Neural cell (in vitro differentiated cells): ENCODE measurements at regions not wholly inside any gene's neighbourhood (a gene's known extent, or its start where the extent isn't known, plus 50 kb on each side); places are given as distances from the start of the nearest gene placed in this dataset.

ENCODE experiments used
- H2AFZ ChIP-seq: fragments of 200-600, 300-800 bp; sonication (generic), shearing (Covaris generic); 2 replicates; pipeline ENCODE4 v1.6.0; 2014; ENCODE audit warnings: low read depth, mild to moderate bottlenecking, antibody characterized with exemption, low read length, moderate library complexity
- H3F3A ChIP-seq: fragments of 200-600 bp; shearing (Covaris generic); 2 replicates; pipeline ENCODE4 v1.6.1; 2016; ENCODE audit warnings: mild to moderate bottlenecking, moderate library complexity, mixed read lengths, antibody characterized with exemption, low read length; ENCODE audit not compliant: insufficient read depth, poor library complexity, severe bottlenecking
- H3K27ac ChIP-seq: fragments of 200-600, 300-800 bp; sonication (generic), shearing (Covaris generic); 2 replicates; pipeline ENCODE4 v1.5.1; 2014; ENCODE audit warnings: mild to moderate bottlenecking, low read length, moderate library complexity
- H3K27me3 ChIP-seq: fragments of 300-800, 200-600 bp; sonication (generic), shearing (Covaris generic); 2 replicates; pipeline ENCODE4 v1.6.0; 2014; ENCODE audit warnings: mild to moderate bottlenecking, low read depth, low read length, moderate library complexity; ENCODE audit not compliant: insufficient read depth
- H3K36me3 ChIP-seq: fragments of 300-800, 200-600 bp; sonication (generic), shearing (Covaris generic); 2 replicates; pipeline ENCODE4 v1.5.1; 2014; ENCODE audit warnings: mild to moderate bottlenecking, antibody characterized with exemption, low read length, moderate library complexity; ENCODE audit not compliant: insufficient read depth
- H3K4me2 ChIP-seq: fragments of 300-800, 200-600 bp; sonication (generic), shearing (Covaris generic); 2 replicates; pipeline ENCODE4 v1.6.0; 2014; ENCODE audit warnings: mild to moderate bottlenecking, low read length
- H3K4me3 ChIP-seq: fragments of 300-800, 200-600 bp; sonication (generic), shearing (Covaris generic); 2 replicates; pipeline ENCODE4 v1.5.1; 2014; ENCODE audit warnings: mild to moderate bottlenecking, low read length, moderate library complexity
- H3K79me2 ChIP-seq: fragments of 200-600 bp; shearing (Covaris generic); replicated peaks from 2 replicates; pipeline ENCODE4 v1.6.0; 2014; ENCODE audit warnings: mild to moderate bottlenecking, low read length, moderate library complexity; ENCODE audit not compliant: insufficient read depth
- H3K9ac ChIP-seq: fragments of 300-800, 200-600 bp; sonication (generic), shearing (Covaris generic); 2 replicates; pipeline ENCODE4 v1.6.1; 2016; ENCODE audit warnings: mild to moderate bottlenecking, low read length, mixed read lengths
- H3K9me2 ChIP-seq: fragments of 200-600 bp; shearing (Covaris generic); 2 replicates; pipeline ENCODE4 v1.6.1; 2016; ENCODE audit warnings: mild to moderate bottlenecking, low read length, mixed read lengths; ENCODE audit not compliant: insufficient read depth
- H3K9me3 ChIP-seq: fragments of 200-600, 300-800 bp; sonication (generic), shearing (Covaris generic); 2 replicates; pipeline ENCODE4 v1.6.1; 2016; ENCODE audit warnings: mild to moderate bottlenecking, mixed run types, low read length, moderate library complexity, mixed read lengths
- H4K20me1 ChIP-seq: fragments of 200-600 bp; shearing (Covaris generic); 2 replicates; pipeline ENCODE4 v1.6.1; 2016; ENCODE audit warnings: mild to moderate bottlenecking, mixed run types; ENCODE audit not compliant: insufficient read depth
- EP300 ChIP-seq: fragments of 450-650 bp; conservative IDR thresholded peaks from 2 replicates; pipeline ENCODE4 v1.6.1; 2014; ENCODE audit warnings: antibody characterized with exemption, mild to moderate bottlenecking, moderate library complexity; ENCODE audit not compliant: poor library complexity, severe bottlenecking
- EZH2 ChIP-seq: fragments of 200-600, 300-800 bp; shearing (Covaris generic), sonication (generic); IDR thresholded peaks from 2 replicates; pipeline ENCODE4 v1.6.1; 2014; ENCODE audit warnings: antibody characterized with exemption, low read length, borderline replicate concordance, mild to moderate bottlenecking; ENCODE audit not compliant: insufficient read depth, poor library complexity, severe bottlenecking
- MXI1 ChIP-seq: fragments of 450-650 bp; conservative IDR thresholded peaks from 2 replicates; pipeline ENCODE4 v1.6.1; 2014; ENCODE audit warnings: antibody characterized with exemption, mild to moderate bottlenecking; ENCODE audit not compliant: poor library complexity, severe bottlenecking
- POLR2AphosphoS5 ChIP-seq: IDR thresholded peaks from 2 replicates; pipeline ENCODE4 v1.6.1; 2012
- RAD21 ChIP-seq: fragments of 450-650 bp; conservative IDR thresholded peaks from 2 replicates; pipeline ENCODE4 v1.6.1; 2014; ENCODE audit warnings: antibody characterized with exemption, mild to moderate bottlenecking, moderate library complexity
- REST ChIP-seq: IDR thresholded peaks from 2 replicates; pipeline ENCODE4 v1.6.1; 2012; ENCODE audit warnings: borderline replicate concordance
- SMC3 ChIP-seq: fragments of 450-650 bp; conservative IDR thresholded peaks from 2 replicates; pipeline ENCODE4 v1.6.1; 2014; ENCODE audit warnings: antibody characterized with exemption, mild to moderate bottlenecking, moderate library complexity; ENCODE audit not compliant: poor library complexity
- TAF1 ChIP-seq: IDR thresholded peaks from 2 replicates; pipeline ENCODE4 v1.6.1; 2012; ENCODE audit warnings: low read depth
- TF ChIP-seq, protein P1 (sequence below): fragments of 450-650 bp; IDR thresholded peaks from 2 replicates; pipeline ENCODE4 v1.5.1; 2014; ENCODE audit warnings: antibody characterized with exemption, mild to moderate bottlenecking, moderate library complexity; ENCODE audit not compliant: poor library complexity, severe bottlenecking

GRCh38 chr16:80258407-80258806 lies 282.4 kb upstream of the DYNLRB2 start:
- no peak for TF ChIP-seq TAF1
- TF ChIP-seq, protein P1, sequence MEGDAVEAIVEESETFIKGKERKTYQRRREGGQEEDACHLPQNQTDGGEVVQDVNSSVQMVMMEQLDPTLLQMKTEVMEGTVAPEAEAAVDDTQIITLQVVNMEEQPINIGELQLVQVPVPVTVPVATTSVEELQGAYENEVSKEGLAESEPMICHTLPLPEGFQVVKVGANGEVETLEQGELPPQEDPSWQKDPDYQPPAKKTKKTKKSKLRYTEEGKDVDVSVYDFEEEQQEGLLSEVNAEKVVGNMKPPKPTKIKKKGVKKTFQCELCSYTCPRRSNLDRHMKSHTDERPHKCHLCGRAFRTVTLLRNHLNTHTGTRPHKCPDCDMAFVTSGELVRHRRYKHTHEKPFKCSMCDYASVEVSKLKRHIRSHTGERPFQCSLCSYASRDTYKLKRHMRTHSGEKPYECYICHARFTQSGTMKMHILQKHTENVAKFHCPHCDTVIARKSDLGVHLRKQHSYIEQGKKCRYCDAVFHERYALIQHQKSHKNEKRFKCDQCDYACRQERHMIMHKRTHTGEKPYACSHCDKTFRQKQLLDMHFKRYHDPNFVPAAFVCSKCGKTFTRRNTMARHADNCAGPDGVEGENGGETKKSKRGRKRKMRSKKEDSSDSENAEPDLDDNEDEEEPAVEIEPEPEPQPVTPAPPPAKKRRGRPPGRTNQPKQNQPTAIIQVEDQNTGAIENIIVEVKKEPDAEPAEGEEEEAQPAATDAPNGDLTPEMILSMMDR, result no peak
- TF ChIP-seq POLR2AphosphoS5, result no peak
- TF ChIP-seq REST, result no peak
- TF ChIP-seq MXI1, result no peak
- TF ChIP-seq EZH2, result no peak
- TF ChIP-seq EP300, result no peak
- no peak for TF ChIP-seq SMC3
- Histone ChIP-seq H3F3A (no peaks in the 10 kb centered on the region), H3K4me3 (no peak overlapping the region)

DNA sequence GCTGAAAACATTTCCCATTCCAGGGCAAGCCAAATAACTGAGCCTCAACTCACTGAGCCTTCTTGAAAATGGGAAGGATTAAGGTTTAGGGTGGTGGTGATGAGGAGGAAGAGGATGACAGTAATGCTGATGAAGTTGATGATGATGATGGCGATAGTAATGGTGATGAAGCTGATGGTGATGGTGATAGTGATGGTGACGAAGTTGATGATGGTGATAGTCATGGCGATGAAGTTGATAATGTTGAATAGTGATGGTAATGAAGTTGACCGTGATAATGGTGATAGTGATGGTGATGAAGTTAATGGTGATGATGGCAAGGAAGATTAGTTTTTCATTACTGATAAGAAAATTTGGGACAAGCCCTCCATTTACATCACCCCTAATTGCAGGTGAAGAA lies 285.8 kb upstream of the DYNLRB2 start:
- H2AFZ ChIP-seq, result no peak overlapping the region

More at GRCh38 chr16:80258407-80258806, 282.4 kb upstream of the DYNLRB2 start:
- Histone ChIP-seq H3K36me3 (no peaks in the 10 kb centered on the region), H4K20me1 (no peaks in the 10 kb centered on the region), H3K27ac (no peak overlapping the region), H3K4me2 (no peak overlapping the region), H3K27me3 (no peaks in the 10 kb centered on the region), H3K79me2 (no peaks in the 10 kb centered on the region), H2AFZ (no peak overlapping the region), H3K9me2 (no peaks in the 10 kb centered on the region), H3K9me3 (no peaks in the 10 kb centered on the region), H3K9ac (no peak overlapping the region)

More for the DNA sequence above, 285.8 kb upstream of the DYNLRB2 start:
- H3K9ac ChIP-seq, result no peak overlapping the region
- H3K79me2 ChIP-seq, result no peaks in the 10 kb centered on the region
- H3K4me2 ChIP-seq, result no peak overlapping the region
- H3K27ac ChIP-seq, result no peak overlapping the region
- no peaks in the 10 kb centered on the region for H3K9me2 ChIP-seq
- no peak for TF ChIP-seq TAF1
- TF ChIP-seq EZH2, result no peak
- TF ChIP-seq REST, result no peak
- no peak for TF ChIP-seq POLR2AphosphoS5
- no peak for TF ChIP-seq EP300
- TF ChIP-seq, protein P1, result no peak
- TF ChIP-seq RAD21, result no peak
- TF ChIP-seq MXI1, result no peak
- no peak for TF ChIP-seq SMC3
- no peaks in the 10 kb centered on the region for H3K36me3 ChIP-seq
- H3K27me3 ChIP-seq, result no peaks in the 10 kb centered on the region
- no peaks in the 10 kb centered on the region for H4K20me1 ChIP-seq
- no peaks in the 10 kb centered on the region for H3F3A ChIP-seq
- no peaks in the 10 kb centered on the region for H3K9me3 ChIP-seq
- H3K4me3 ChIP-seq, result no peak overlapping the region
